ENCODE measurements at regions not wholly inside any gene's neighbourhood (a gene's known extent, or its start where the extent isn't known, plus 50 kb on each side); places are given as distances from the start of the nearest gene placed in this dataset.

GRCh38 chr12:66744956-66745383, 66.1 kb upstream of the GRIP1 start:
- TF ChIP-seq, protein P1, sequence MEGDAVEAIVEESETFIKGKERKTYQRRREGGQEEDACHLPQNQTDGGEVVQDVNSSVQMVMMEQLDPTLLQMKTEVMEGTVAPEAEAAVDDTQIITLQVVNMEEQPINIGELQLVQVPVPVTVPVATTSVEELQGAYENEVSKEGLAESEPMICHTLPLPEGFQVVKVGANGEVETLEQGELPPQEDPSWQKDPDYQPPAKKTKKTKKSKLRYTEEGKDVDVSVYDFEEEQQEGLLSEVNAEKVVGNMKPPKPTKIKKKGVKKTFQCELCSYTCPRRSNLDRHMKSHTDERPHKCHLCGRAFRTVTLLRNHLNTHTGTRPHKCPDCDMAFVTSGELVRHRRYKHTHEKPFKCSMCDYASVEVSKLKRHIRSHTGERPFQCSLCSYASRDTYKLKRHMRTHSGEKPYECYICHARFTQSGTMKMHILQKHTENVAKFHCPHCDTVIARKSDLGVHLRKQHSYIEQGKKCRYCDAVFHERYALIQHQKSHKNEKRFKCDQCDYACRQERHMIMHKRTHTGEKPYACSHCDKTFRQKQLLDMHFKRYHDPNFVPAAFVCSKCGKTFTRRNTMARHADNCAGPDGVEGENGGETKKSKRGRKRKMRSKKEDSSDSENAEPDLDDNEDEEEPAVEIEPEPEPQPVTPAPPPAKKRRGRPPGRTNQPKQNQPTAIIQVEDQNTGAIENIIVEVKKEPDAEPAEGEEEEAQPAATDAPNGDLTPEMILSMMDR (IDR thresholded peaks at IDR 0.05), result no peak
- TF ChIP-seq POLR2A (IDR thresholded peaks at IDR 0.05) (no peak), EP300 (IDR thresholded peaks at IDR 0.05) (no peak)
- 56 to 63% methylated on average over 3 of the region's 3 CpGs for WGBS, 2 donors

GRCh38 chr12:66746489-66747201, 67.8 kb upstream of the GRIP1 start:
- TF ChIP-seq POLR2A (IDR thresholded peaks at IDR 0.05) (no peak), EP300 (IDR thresholded peaks at IDR 0.05) (no peak)
- TF ChIP-seq, protein P1 (IDR thresholded peaks at IDR 0.05), result no peak
- Histone ChIP-seq H3K9me3 (no peaks in the 10 kb centered on the region), H3K4me1 (no peaks in the 10 kb centered on the region), H3K4me3 (no peak overlapping the region), H3K27me3 (no peaks in the 10 kb centered on the region), H3K27ac (no peak overlapping the region), H3K36me3 (no peaks in the 10 kb centered on the region)
- no peak for DNase-seq (ENCODE audit: low spot score in 2 of 2)
- WGBS, 2 donors, result 18 to 38% methylated on average over 1 of the region's 1 CpG

More at GRCh38 chr12:66744956-66745383, 66.1 kb upstream of the GRIP1 start:
- DNase-seq (ENCODE audit: low spot score in 2 of 2), result no peak
- no peaks in the 10 kb centered on the region for H3K27me3 ChIP-seq
- H3K4me3 ChIP-seq, result no peak overlapping the region
- H3K27ac ChIP-seq, result no peak overlapping the region
- no peaks in the 10 kb centered on the region for H3K4me1 ChIP-seq
- H3K9me3 ChIP-seq, result no peaks in the 10 kb centered on the region
- H3K36me3 ChIP-seq, result no peaks in the 10 kb centered on the region

DNA sequence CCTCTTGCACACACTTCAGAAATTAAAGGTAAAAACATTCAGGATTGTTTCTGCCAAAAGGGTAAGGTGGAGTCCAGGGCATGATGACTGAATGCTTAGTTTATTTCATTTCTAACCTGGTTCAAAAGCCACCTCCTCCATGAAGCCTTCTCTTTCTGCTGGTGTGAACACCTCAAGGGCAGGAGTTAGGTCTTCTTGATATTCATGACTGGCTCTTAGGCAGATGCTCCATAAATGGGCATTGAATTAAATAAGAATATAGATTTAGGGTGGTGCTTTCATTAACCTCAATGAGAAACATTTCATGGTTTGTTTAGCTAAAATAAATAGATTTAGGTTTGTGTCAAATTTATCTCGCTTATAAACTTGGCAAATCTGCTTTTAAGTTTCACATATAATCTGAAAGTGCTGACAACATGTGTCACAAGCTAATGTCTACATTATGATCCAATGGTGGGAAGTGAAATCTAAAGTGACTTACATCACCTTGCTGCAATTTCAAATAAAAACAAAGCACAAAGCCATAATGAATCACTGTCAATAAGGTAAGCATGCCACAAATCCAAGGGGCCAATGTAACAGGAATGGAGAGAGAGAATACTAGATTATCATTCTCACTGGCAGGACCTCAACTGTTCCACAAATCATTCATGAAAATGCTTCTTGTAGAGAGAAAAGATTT, 72.7 kb upstream of the GRIP1 start:
- H3K36me3 ChIP-seq, result no peaks in the 10 kb centered on the region
- H3K4me1 ChIP-seq, result no peaks in the 10 kb centered on the region
- DNase-seq (ENCODE audit: low spot score in 2 of 2), result no peak
- H3K4me3 ChIP-seq, result no peak overlapping the region
- H3K27me3 ChIP-seq, result no peaks in the 10 kb centered on the region
- WGBS, 2 donors, result 76 to 83% methylated on average over 1 of the region's 1 CpG
- no peak overlapping the region for H3K27ac ChIP-seq
- TF ChIP-seq POLR2A (IDR thresholded peaks at IDR 0.05) (no peak), EP300 (IDR thresholded peaks at IDR 0.05) (no peak)
- TF ChIP-seq, protein P1 (IDR thresholded peaks at IDR 0.05), result no peak
- H3K9me3 ChIP-seq, result no peaks in the 10 kb centered on the region

DNA sequence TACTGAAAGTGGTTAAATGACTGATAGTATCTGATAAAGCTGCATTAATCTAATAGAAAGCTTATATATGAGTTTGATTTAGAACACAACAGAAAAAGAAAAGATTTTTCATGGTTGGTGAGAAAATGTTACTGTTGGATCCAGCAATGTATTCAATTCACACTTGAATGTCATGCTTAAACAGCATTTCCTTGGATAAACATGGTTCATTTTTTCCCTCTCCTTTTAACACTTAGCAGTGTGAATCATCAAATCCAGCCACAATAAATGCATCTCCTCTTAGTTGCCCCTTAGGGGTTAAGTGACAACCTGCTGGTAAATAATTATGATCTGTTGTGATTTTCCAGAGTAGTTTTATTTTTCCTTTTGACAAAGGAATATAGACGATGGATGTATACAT, 74.9 kb upstream of the GRIP1 start:
- Histone ChIP-seq H3K4me3 (no peak overlapping the region), H3K36me3 (no peaks in the 10 kb centered on the region), H3K9me3 (no peaks in the 10 kb centered on the region), H3K4me1 (no peaks in the 10 kb centered on the region), H3K27ac (no peak overlapping the region), H3K27me3 (no peaks in the 10 kb centered on the region)
- WGBS, 2 donors, result 42 to 52% methylated on average over 1 of the region's 1 CpG
- no peak for DNase-seq (ENCODE audit: low spot score in 2 of 2)
- TF ChIP-seq POLR2A (IDR thresholded peaks at IDR 0.05) (no peak), EP300 (IDR thresholded peaks at IDR 0.05) (no peak)
- TF ChIP-seq, protein P1 (IDR thresholded peaks at IDR 0.05), result no peak

DNA sequence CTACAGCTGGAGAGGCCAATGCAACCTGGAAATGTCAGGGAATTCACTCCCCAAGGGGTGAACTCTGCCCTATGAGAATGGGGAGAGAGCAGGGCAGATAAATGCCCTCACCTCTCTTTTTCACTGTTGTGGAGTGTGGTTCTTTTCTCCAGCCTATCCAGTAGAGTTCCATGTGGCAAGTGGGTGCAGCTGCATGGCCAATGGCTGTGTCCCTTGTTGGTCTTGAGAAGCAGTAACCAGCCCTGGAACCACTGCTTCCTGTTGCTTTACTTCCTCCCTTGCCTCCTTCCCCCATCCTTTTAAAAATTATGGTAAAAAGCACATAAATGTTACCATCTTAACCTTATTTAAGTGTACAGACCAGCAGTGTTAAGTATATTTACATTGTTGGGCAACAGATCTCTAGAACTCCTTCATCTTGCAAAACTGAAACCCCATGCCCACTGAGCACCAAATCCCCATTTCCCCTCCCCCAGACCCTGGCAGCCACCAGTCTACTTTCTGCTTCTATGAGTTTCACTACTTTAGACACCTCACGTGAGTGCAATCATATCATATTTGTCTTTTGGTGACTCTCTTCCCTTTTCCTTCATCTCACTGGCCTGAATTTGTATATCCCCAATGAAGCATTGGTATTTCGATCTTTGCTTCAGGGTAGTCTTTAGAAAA, 77.0 kb upstream of the GRIP1 start:
- Histone ChIP-seq H3K27me3 (no peaks in the 10 kb centered on the region), H3K36me3 (no peaks in the 10 kb centered on the region), H3K27ac (no peak overlapping the region), H3K4me3 (no peak overlapping the region), H3K4me1 (no peaks in the 10 kb centered on the region), H3K9me3 (no peaks in the 10 kb centered on the region)
- no peak for DNase-seq (ENCODE audit: low spot score in 2 of 2)
- TF ChIP-seq EP300 (IDR thresholded peaks at IDR 0.05), result no peak
- TF ChIP-seq POLR2A (IDR thresholded peaks at IDR 0.05), result no peak
- WGBS, 2 donors, result 91 to 94% methylated on average over 2 of the region's 2 CpGs

Data from tibial nerve (tissue), 4 donors.